HEK293T (cell line): ENCODE measurements at regions not wholly inside any gene's neighbourhood (a gene's known extent, or its start where the extent isn't known, plus 50 kb on each side); places are given as distances from the start of the nearest gene placed in this dataset.

Source experiments
- ARNT ChIP-seq: fragments of 450-650 bp; IDR thresholded peaks from 2 replicates; pipeline ENCODE4 v1.6.1; 2017; ENCODE audit warnings: mild to moderate bottlenecking
- BHLHE40 ChIP-seq: fragments of 450-650 bp; IDR thresholded peaks from 2 replicates; pipeline ENCODE4 v1.6.1; 2016; ENCODE audit warnings: mild to moderate bottlenecking, moderate library complexity, borderline replicate concordance
- FOXA1 ChIP-seq: fragments of 450-650 bp; IDR thresholded peaks from 2 replicates; pipeline ENCODE4 v1.6.1; 2016; ENCODE audit warnings: mild to moderate bottlenecking
- FOXK2 ChIP-seq: fragments of 450-650 bp; IDR thresholded peaks from 2 replicates; pipeline ENCODE4 v1.6.1; 2016; ENCODE audit warnings: mild to moderate bottlenecking
- HDGF ChIP-seq: fragments of 450-650 bp; IDR thresholded peaks from 2 replicates; pipeline ENCODE4 v1.6.1; 2017; ENCODE audit warnings: antibody characterized with exemption, borderline replicate concordance
- ZNF384 ChIP-seq: fragments of 450-650 bp; IDR thresholded peaks from 2 replicates; pipeline ENCODE4 v1.6.1; 2016

- TF ChIP-seq ZNF384: no peak
- TF ChIP-seq HDGF: no peak
- no peak for TF ChIP-seq BHLHE40
- no peak for TF ChIP-seq ARNT
- no peak for TF ChIP-seq FOXK2
- no peak for TF ChIP-seq FOXA1
Measured at GRCh38 chr4:185925910-185926360, 113.9 kb upstream of the SORBS2 start.
